ENCODE measurements at regions not wholly inside any gene's neighbourhood (a gene's known extent, or its start where the extent isn't known, plus 50 kb on each side); places are given as distances from the start of the nearest gene placed in this dataset.

- TF ChIP-seq CTCF (IDR thresholded peaks at IDR 0.05) (no peak), ZFX (IDR thresholded peaks at IDR 0.05; ENCODE audit: borderline replicate concordance) (no peak)
Observed at GRCh38 chr9:107727086-107727780, 237.7 kb upstream of the KLF4 start.

Measured in 22Rv1 (cell line).